ENCODE measurements at regions not wholly inside any gene's neighbourhood (a gene's known extent, or its start where the extent isn't known, plus 50 kb on each side); places are given as distances from the start of the nearest gene placed in this dataset.

DNA sequence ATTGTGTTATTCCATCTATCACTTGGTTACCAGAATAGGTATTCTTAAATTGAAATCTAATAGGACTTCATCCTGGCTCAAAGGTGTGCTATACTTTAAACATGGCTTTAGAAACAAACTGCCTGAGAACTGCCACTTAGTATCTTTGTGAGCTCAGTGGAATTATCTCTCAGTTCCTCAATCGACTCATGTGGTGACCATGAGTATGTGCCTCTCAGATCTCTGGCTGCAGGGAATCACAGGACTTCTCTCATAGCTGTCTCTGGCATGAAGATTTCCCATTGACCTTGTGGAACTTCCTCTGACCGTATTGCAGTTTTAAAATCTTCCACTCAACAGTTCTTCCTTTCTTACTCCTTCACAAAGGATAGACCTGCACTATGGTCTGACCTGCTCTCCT lies 681.9 kb upstream of the BOD1L1 start:
- intact Hi-C loops (cut with DNase I): no loop called here

DNA sequence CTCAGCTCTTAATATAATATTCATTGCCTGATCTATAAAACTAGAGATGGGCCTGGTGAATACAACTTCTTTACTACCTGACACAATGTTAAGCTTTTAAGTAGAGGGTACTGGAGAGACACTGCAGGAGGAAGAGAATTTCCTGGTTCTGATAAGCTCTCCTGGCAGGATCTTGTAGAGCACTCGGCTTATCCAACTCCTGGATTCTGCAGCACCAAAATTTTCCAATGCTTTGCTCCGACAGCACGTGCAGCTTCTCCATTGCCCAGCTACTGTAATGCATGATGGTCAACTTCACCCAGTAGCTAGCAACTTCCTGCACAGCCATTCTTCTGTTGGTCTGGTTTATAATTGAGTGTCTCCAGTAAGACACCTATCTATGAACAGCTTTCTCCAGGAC lies 686.2 kb upstream of the BOD1L1 start:
- no peak overlapping the region for H3K27ac ChIP-seq
- ATAC-seq (no peak), DNase-seq (no peak)
- no peak for TF ChIP-seq POLR2A (IDR thresholded peaks at IDR 0.05)
- TF ChIP-seq, protein P1, sequence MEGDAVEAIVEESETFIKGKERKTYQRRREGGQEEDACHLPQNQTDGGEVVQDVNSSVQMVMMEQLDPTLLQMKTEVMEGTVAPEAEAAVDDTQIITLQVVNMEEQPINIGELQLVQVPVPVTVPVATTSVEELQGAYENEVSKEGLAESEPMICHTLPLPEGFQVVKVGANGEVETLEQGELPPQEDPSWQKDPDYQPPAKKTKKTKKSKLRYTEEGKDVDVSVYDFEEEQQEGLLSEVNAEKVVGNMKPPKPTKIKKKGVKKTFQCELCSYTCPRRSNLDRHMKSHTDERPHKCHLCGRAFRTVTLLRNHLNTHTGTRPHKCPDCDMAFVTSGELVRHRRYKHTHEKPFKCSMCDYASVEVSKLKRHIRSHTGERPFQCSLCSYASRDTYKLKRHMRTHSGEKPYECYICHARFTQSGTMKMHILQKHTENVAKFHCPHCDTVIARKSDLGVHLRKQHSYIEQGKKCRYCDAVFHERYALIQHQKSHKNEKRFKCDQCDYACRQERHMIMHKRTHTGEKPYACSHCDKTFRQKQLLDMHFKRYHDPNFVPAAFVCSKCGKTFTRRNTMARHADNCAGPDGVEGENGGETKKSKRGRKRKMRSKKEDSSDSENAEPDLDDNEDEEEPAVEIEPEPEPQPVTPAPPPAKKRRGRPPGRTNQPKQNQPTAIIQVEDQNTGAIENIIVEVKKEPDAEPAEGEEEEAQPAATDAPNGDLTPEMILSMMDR (IDR thresholded peaks at IDR 0.05): no peak
- no peaks in the 10 kb centered on the region for H3K27me3 ChIP-seq
- no peaks in the 10 kb centered on the region for H3K36me3 ChIP-seq
- H3K4me3 ChIP-seq: no peak overlapping the region
- H3K9me3 ChIP-seq: no peaks in the 10 kb centered on the region
- no peaks in the 10 kb centered on the region for H3K4me1 ChIP-seq
- intact Hi-C loops (cut with DNase I): no loop called here
- WGBS (ENCODE audit: insufficient coverage, low coverage, low lambda C conversion rate, missing lambda C conversion rate): 64% methylated on average over 3 of the region's 3 CpGs

More for the DNA sequence above, 681.9 kb upstream of the BOD1L1 start:
- ATAC-seq (peak in 1 of 4 donors; percentile 52), DNase-seq (no peak)
- Histone ChIP-seq H3K27ac (no peak overlapping the region), H3K4me1 (no peaks in the 10 kb centered on the region), H3K36me3 (no peaks in the 10 kb centered on the region), H3K9me3 (no peaks in the 10 kb centered on the region), H3K4me3 (no peak overlapping the region), H3K27me3 (no peaks in the 10 kb centered on the region)
- TF ChIP-seq POLR2A (IDR thresholded peaks at IDR 0.05): no peak
- TF ChIP-seq, protein P1 (IDR thresholded peaks at IDR 0.05): no peak
- 17% methylated on average over 2 of the region's 2 CpGs for WGBS (ENCODE audit: insufficient coverage, low coverage, low lambda C conversion rate, missing lambda C conversion rate)

DNA sequence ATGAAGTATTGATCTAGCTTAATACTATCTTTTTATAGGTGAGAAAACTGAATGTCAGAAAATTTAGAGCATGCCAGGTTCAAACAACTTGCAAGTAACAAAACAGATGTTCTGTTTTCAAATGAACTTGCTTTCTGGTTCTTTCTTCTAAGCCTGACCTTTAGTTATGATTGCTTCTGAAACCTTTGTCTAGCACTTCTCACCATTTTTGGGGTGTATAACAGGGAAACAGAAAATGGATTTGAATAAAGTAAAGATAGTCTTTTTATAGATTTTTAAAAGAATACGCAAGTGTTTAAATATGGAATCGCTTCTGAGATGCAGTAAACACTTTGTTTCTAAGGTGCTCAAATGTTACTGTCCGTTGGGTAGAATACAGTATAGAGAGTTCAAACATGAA lies 687.2 kb upstream of the CPEB2 start:
- no peaks in the 10 kb centered on the region for H3K4me1 ChIP-seq
- H3K36me3 ChIP-seq: no peaks in the 10 kb centered on the region
- no peaks in the 10 kb centered on the region for H3K9me3 ChIP-seq
- DNase-seq: no peak
- no peak for TF ChIP-seq POLR2A (IDR thresholded peaks at IDR 0.05)
- TF ChIP-seq, protein P1 (IDR thresholded peaks at IDR 0.05): no peak
- intact Hi-C loops (cut with DNase I): no loop called here
- ATAC-seq: no peak
- no peaks in the 10 kb centered on the region for H3K27me3 ChIP-seq
- 58% methylated on average over 3 of the region's 3 CpGs for WGBS (ENCODE audit: insufficient coverage, low coverage, low lambda C conversion rate, missing lambda C conversion rate)
- H3K27ac ChIP-seq: no peak overlapping the region
- no peak overlapping the region for H3K4me3 ChIP-seq

DNA sequence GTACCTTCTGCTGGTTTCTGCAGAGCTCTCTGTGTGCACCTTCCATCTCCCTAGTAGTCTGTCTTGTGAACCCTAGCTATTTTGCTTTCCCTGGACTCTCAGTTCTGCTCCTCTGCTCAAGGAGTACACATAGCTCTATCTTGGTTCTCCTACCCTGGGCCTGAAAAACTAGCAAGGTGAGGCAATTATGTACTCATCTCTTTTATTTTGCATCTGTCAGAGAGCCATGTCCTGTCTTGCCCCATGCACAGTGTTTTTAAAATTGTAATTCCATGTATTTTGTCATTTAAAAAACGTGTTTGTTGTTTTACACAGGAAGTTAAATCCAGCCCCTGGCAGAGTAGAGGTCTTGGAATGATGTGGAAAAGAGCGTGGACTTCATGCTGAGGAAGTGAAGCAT lies 684.9 kb upstream of the CPEB2 start:
- Histone ChIP-seq H3K27ac (no peak overlapping the region), H3K4me3 (no peak overlapping the region), H3K9me3 (no peaks in the 10 kb centered on the region), H3K27me3 (no peaks in the 10 kb centered on the region), H3K36me3 (no peaks in the 10 kb centered on the region), H3K4me1 (no peaks in the 10 kb centered on the region)
- WGBS (ENCODE audit: insufficient coverage, low coverage, low lambda C conversion rate, missing lambda C conversion rate): 61% methylated on average over 2 of the region's 2 CpGs
- DNase-seq (no peak), ATAC-seq (no peak)
- no peak for TF ChIP-seq POLR2A (IDR thresholded peaks at IDR 0.05)
- intact Hi-C loops (cut with DNase I): no loop called here

DNA sequence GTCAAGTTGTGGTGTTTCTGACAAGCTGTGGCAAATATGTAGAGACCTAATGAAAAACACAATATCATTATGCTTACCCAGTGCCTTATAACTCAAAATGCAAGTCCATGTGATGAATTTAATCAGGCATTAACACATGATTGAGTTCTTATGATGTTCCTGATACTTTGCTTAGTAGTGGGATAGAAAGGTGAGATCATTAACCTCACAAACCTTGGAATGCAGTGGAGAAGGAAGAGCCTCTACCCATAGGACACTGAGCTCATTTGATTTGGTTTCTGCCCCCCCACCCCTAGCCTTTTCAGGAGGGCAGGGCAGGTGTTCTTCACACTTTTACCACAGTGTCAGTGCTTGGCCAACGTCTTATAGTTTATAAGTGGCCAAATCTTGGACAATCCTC lies 683.6 kb upstream of the CPEB2 start:
- no peaks in the 10 kb centered on the region for H3K9me3 ChIP-seq
- TF ChIP-seq, protein P1 (IDR thresholded peaks at IDR 0.05): no peak
- TF ChIP-seq POLR2A (IDR thresholded peaks at IDR 0.05): no peak
- intact Hi-C loops (cut with DNase I): no loop called here
- no peak overlapping the region for H3K4me3 ChIP-seq
- no peaks in the 10 kb centered on the region for H3K27me3 ChIP-seq
- ATAC-seq (no peak), DNase-seq (no peak)
- no peaks in the 10 kb centered on the region for H3K4me1 ChIP-seq
- WGBS (ENCODE audit: insufficient coverage, low coverage, low lambda C conversion rate, missing lambda C conversion rate): 18% methylated on average over 1 of the region's 1 CpG
- H3K36me3 ChIP-seq: no peaks in the 10 kb centered on the region
- no peak overlapping the region for H3K27ac ChIP-seq
